Spleen (tissue), 11 donors: ENCODE measurements at regions not wholly inside any gene's neighbourhood (a gene's known extent, or its start where the extent isn't known, plus 50 kb on each side); places are given as distances from the start of the nearest gene placed in this dataset.

Experiments used
- DNase-seq: peaks from one replicate; pipeline ENCODE4 v3.0.0-alpha.2; 2020
- H3K27ac ChIP-seq, 8 donors: fragments of 200-600 bp; sonication (generic) in 7 of 8; 1 replicate in 4 of 8; 2 replicates in 4 of 8; pipeline versions ENCODE4 v1.5.0 to v1.8.0; 2016 to 2021; ENCODE audit warnings: inconsistent platforms in 4 of 8, mild to moderate bottlenecking in 4 of 8, moderate library complexity in 1 of 8
- H3K27me3 ChIP-seq, 7 donors: fragments of 200-600 bp; sonication (generic) in 6 of 7; replicated peaks in 1 of 7; 1 replicate in 4 of 7; 2 replicates in 3 of 7; pipeline versions ENCODE4 v1.5.0 to v1.8.0; 2016 to 2021; ENCODE audit warnings: inconsistent platforms in 3 of 7, mild to moderate bottlenecking in 1 of 7
- H3K36me3 ChIP-seq, 6 donors: fragments of 200-600 bp; sonication (generic) in 5 of 6; 1 replicate in 4 of 6; 2 replicates in 2 of 6; pipeline versions ENCODE4 v1.5.0 to v1.8.0; 2016 to 2021; ENCODE audit warnings: inconsistent platforms in 2 of 6
- H3K4me1 ChIP-seq, 6 donors: fragments of 200-600 bp; sonication (generic) in 5 of 6; 1 replicate in 3 of 6; 2 replicates in 3 of 6; pipeline versions ENCODE4 v1.5.0 to v1.8.0; 2016 to 2021; ENCODE audit warnings: inconsistent platforms in 3 of 6
- H3K4me3 ChIP-seq, 8 donors: fragments of 200-600 bp; sonication (generic) in 7 of 8; 1 replicate in 4 of 8; 2 replicates in 4 of 8; pipeline versions ENCODE4 v1.5.0 to v1.8.0; 2016 to 2021; ENCODE audit warnings: inconsistent platforms in 4 of 8, mild to moderate bottlenecking in 4 of 8, moderate library complexity in 2 of 8
- H3K9me3 ChIP-seq, 8 donors: fragments of 200-600 bp; sonication (generic) in 7 of 8; 1 replicate in 4 of 8; 2 replicates in 4 of 8; pipeline versions ENCODE4 v1.5.0 to v1.8.0; 2016 to 2021; ENCODE audit warnings: inconsistent platforms in 4 of 8
- CTCF ChIP-seq, 11 experiments: fragments of 200-600 bp in 7 of 11; fragments of 450-650 bp in 4 of 11; sonication (generic) in 4 of 11; IDR thresholded peaks in 8 of 11; conservative IDR thresholded peaks in 3 of 11; 1 replicate in 7 of 11; 2 replicates in 4 of 11; pipeline versions ENCODE4 v1.4.0 to v1.8.0; 2016 to 2021; ENCODE audit warnings: antibody characterized with exemption in 11 of 11, inconsistent platforms in 4 of 11, mild to moderate bottlenecking in 1 of 11
- POLR2A ChIP-seq, 3 donors: fragments of 450-650 bp; IDR thresholded peaks; one replicate each; pipeline ENCODE4 v1.5.1; 2017; ENCODE audit warnings: antibody characterized with exemption in 3 of 3, mild to moderate bottlenecking in 1 of 3
- POLR2AphosphoS5 ChIP-seq, 3 donors: sonication (generic); formaldehyde crosslinking; IDR thresholded peaks; one replicate each; pipeline ENCODE4 v1.5.1; 2017; ENCODE audit warnings: antibody characterized with exemption in 3 of 3
- WGBS, 5 donors: extraction: QIAGEN DNeasy Blood & Tissue Kit in 3 of 5; methylation state at CpG; one replicate each; pipeline versions ENCODE4 v1.1.5 to v1.1.7; 2013 to 2018; 5-methylcytosine and 5-hydroxymethylcytosine counted together
- intact Hi-C: fragments of 100-400 bp; cut with DNase I; formaldehyde crosslinking; loops from one replicate; pipeline ENCODE4 v1.15.0; 2023; ENCODE audit warnings: low total_unique reads
- donor health status: healthy with polysubstance abuse.
- donor health status: DM: no; HTN: no; CAD: no; lungs with moderate emphysema.
- donor health status: DM: no; HTN: no; CAD: no.
- donor health status: Bipolar disorder and iron deficiency.
- donor health status: healthy.
- donor health status: DM: no; HTN: no; CAD: no.
- donor health status: DM: yes; HTN: yes; CAD: no.

- TF ChIP-seq POLR2AphosphoS5 (IDR thresholded peaks at IDR 0.05) (no peak), CTCF (IDR thresholded peaks at IDR 0.05 in 8 of 11, conservative IDR thresholded peaks at IDR 0.05 in 3 of 11) (no peak)
- no peak for DNase-seq
- intact Hi-C loops = no loop called here
- Histone ChIP-seq H3K27ac (no peak overlapping the region), H3K36me3 (no peaks in the 10 kb centered on the region), H3K4me3 (no peak overlapping the region), H3K4me1 (no peaks in the 10 kb centered on the region), H3K27me3 (no peaks in the 10 kb centered on the region), H3K9me3 (peaks cover 0 to 9% (median 5%) of the 10 kb centered on the region in 8 donors)
- 47 to 60% (median 56%) methylated on average over 4 of the region's 4 CpGs for WGBS, 5 donors
Measured at GRCh38 chr9:108436448-108436847, 419.3 kb downstream of the ACTL7B start.

GRCh38 chr9:108434502-108434901, 421.3 kb downstream of the ACTL7B start:
- DNase-seq = no peak
- intact Hi-C loops = no loop called here
- Histone ChIP-seq H3K4me3 (no peak overlapping the region), H3K27me3 (no peaks in the 10 kb centered on the region), H3K4me1 (no peaks in the 10 kb centered on the region), H3K9me3 (peaks cover 0 to 26% (median 24%) of the 10 kb centered on the region in 8 donors), H3K27ac (no peak overlapping the region), H3K36me3 (no peaks in the 10 kb centered on the region)
- peak in 1 of 11 experiments; percentile 4 for TF ChIP-seq CTCF (IDR thresholded peaks at IDR 0.05 in 8 of 11, conservative IDR thresholded peaks at IDR 0.05 in 3 of 11)
- no peak for TF ChIP-seq POLR2A (IDR thresholded peaks at IDR 0.05)
- no peak for TF ChIP-seq POLR2AphosphoS5 (IDR thresholded peaks at IDR 0.05)
- 74 to 94% (median 82%) methylated on average over 2 of the region's 2 CpGs for WGBS, 5 donors

- H3K27ac ChIP-seq = no peak overlapping the region
- H3K36me3 ChIP-seq = no peaks in the 10 kb centered on the region
- no peak overlapping the region for H3K4me3 ChIP-seq
- peaks cover 0 to 31% (median 25%) of the 10 kb centered on the region in 8 donors for H3K9me3 ChIP-seq
- no peaks in the 10 kb centered on the region for H3K4me1 ChIP-seq
- TF ChIP-seq CTCF (IDR thresholded peaks at IDR 0.05 in 8 of 11, conservative IDR thresholded peaks at IDR 0.05 in 3 of 11) (peak in 1 of 11 experiments; percentile 12), POLR2A (IDR thresholded peaks at IDR 0.05) (no peak), POLR2AphosphoS5 (IDR thresholded peaks at IDR 0.05) (no peak)
- H3K27me3 ChIP-seq = no peaks in the 10 kb centered on the region
- no peak for DNase-seq
- intact Hi-C loops = no loop called here
- 56 to 79% (median 63%) methylated on average over 2 of the region's 2 CpGs for WGBS, 5 donors
Measured at GRCh38 chr9:108434036-108434435, 421.8 kb downstream of the ACTL7B start.

- Histone ChIP-seq H3K27me3 (no peaks in the 10 kb centered on the region), H3K4me1 (no peaks in the 10 kb centered on the region), H3K27ac (no peak overlapping the region), H3K9me3 (peaks cover 0 to 34% (median 25%) of the 10 kb centered on the region in 8 donors), H3K4me3 (no peak overlapping the region), H3K36me3 (no peaks in the 10 kb centered on the region)
- DNase-seq = no peak
- WGBS, 5 donors = 93 to 99% (median 97%) methylated on average over 2 of the region's 2 CpGs
- TF ChIP-seq POLR2A (IDR thresholded peaks at IDR 0.05) (no peak), POLR2AphosphoS5 (IDR thresholded peaks at IDR 0.05) (no peak), CTCF (IDR thresholded peaks at IDR 0.05 in 8 of 11, conservative IDR thresholded peaks at IDR 0.05 in 3 of 11) (no peak)
- intact Hi-C loops = no loop called here
Measured at GRCh38 chr9:108430655-108431054, 425.1 kb downstream of the ACTL7B start.
